Motor neuron (in vitro differentiated cells): ENCODE measurements at regions not wholly inside any gene's neighbourhood (a gene's known extent, or its start where the extent isn't known, plus 50 kb on each side); places are given as distances from the start of the nearest gene placed in this dataset.
"Not testable (repeated sequence)": the region's sequence is repeated elsewhere in the genome, so short reads cannot be mapped to it uniquely, and the experiment has no call there.

Experiments used
- ATAC-seq, 8 experiments: fragments of 200-7000 bp; cut with Tn5 transposase; replicated peaks in 6 of 8; 2 replicates each; pipeline ENCODE4 v1.8.0; 2021; ENCODE audit warnings: mild to moderate bottlenecking in 8 of 8, moderate library complexity in 8 of 8
- H3K27ac ChIP-seq, 2 donors: fragments of 250-450 bp; sonication (Bioruptor Pico); 2 replicates each; pipeline ENCODE4 v1.9.0; 2021; ENCODE audit warnings: antibody characterized with exemption in 2 of 2, mild to moderate bottlenecking in 2 of 2, moderate library complexity in 1 of 2
- H3K4me1 ChIP-seq, 2 donors: fragments of 250-450 bp; sonication (Bioruptor Pico); replicated peaks in 1 of 2; 2 replicates each; pipeline ENCODE4 v1.6.1; 2021; ENCODE audit warnings: antibody characterized with exemption in 2 of 2, mild to moderate bottlenecking in 2 of 2, moderate library complexity in 1 of 2
- H3K4me3 ChIP-seq, 5 donors: fragments of 250-450 bp; sonication (Bioruptor Pico); 2 replicates each; pipeline ENCODE4 v1.9.0; 2021; ENCODE audit warnings: antibody characterized with exemption in 5 of 5, mild to moderate bottlenecking in 5 of 5, moderate library complexity in 4 of 5
- WGBS, 10 experiments: fragments of 450-650 bp; shearing (Covaris generic); methylation state at CpG; one replicate each; pipeline ENCODE4 v1.0.0; 2022; 5-methylcytosine and 5-hydroxymethylcytosine counted together
- in situ Hi-C, 9 experiments: fragments of 400-800 bp; cut with MboI; loops; one replicate each; pipeline ENCODE4 v1.15.0; 2021; ENCODE audit warnings: low sequenced_read_pairs in 9 of 9, low pct_unique_long_range_greater_than_20kb in 2 of 9; ENCODE audit not compliant: unreplicated experiment in 9 of 9

DNA sequence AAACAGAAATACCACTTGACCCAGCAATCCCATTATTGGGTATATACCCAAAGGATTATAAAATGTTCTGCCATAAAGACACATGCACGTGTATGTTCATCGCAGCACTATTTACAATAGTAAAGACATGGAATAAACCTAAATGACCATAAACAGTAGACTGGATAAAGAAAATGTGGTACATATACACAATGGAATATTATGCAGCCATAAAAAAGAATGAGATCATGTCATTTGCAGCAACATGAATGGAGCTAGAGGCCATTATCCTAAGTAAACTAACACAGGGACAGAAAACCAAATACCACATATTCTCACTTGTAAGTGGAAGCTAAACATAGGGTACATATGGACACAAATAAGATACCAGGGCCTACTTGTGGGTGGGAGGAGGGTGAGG lies 342.2 kb downstream of the LMBRD1 start:
- H3K27ac ChIP-seq, H3K4me3 ChIP-seq, ATAC-seq, H3K4me1 ChIP-seq, in situ Hi-C loops: not testable (repeated sequence)
- 7 to 100% (median 85%) methylated on average over 2 of the region's 2 CpGs; no CpG with 5 or more reads in 2 of the 10 experiments for WGBS, 10 experiments

DNA sequence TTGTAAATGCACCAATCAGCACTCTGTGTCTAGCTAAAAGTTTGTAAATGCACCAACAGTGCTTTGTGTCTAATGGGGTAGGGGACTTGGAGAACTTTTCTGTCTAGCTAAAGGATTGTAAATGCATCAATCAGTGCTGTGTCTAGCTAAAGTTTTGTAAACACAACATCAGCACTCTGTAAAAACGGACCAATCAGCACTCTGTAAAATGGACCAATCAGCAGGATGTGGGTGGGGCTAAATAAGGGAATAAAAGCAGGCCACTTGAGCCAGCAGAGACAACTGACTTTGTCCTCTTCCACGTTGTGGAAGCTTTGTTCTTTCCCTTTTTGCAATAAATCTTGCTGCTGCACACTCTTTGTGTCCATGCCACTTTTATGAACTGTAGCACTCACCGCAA lies 346.3 kb downstream of the LMBRD1 start:
- H3K27ac ChIP-seq, H3K4me1 ChIP-seq, in situ Hi-C loops, ATAC-seq, H3K4me3 ChIP-seq: not testable (repeated sequence)
- 0 to 69% (median 36%) methylated on average over 1 to 3 of the region's 3 CpGs; no CpG with 5 or more reads in 2 of the 10 experiments for WGBS, 10 experiments

DNA sequence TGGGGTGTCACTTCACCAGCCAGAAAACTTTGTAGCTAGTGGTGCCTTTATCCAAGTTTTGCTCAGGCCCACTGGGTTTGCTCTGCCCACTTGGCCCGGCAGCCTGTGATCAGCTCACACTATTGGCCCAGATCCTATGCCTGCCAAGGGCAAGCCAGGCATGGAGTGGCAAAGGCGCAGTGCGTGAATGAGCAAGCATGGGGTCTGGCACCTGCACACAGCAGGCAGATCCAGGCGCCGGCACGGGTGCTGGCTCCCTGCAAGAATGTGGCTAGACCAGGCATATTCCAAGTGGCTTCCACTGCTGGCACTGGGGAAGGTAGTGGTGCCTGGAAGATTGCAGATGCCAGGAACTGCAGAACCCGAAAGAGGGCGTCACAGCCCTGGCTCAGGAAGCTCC lies 346.9 kb downstream of the LMBRD1 start:
- in situ Hi-C loops: no loop called here
- no peak overlapping the region for H3K4me3 ChIP-seq
- H3K4me1 ChIP-seq: no peaks in the 10 kb centered on the region
- WGBS, 10 experiments: 0 to 100% (median 90%) methylated on average over 1 to 3 of the region's 8 CpGs; no CpG with 5 or more reads in 5 of the 10 experiments
- no peak for ATAC-seq
- no peak overlapping the region for H3K27ac ChIP-seq
